Endothelial cell of umbilical vein (primary cell): ENCODE measurements at regions not wholly inside any gene's neighbourhood (a gene's known extent, or its start where the extent isn't known, plus 50 kb on each side); places are given as distances from the start of the nearest gene placed in this dataset.

Source experiments
- BruUV-seq: library from RNA; stranded (reverse); fragments of 400-500 nt; replicated peaks from 2 replicates; lab custom pipeline; 2021; lab: Mats Ljungman, UMichigan
- CTCF ChIA-PET: fragments of 300-600, 350-600 bp; sonication (Branson Sonifier 250); formaldehyde crosslinking; loops from one replicate; lab custom pipeline; 2021; ENCODE audit warnings: antibody characterized with exemption, inconsistent platforms; lab: Charles Lee
- POLR2A ChIA-PET: fragments of 300-600, 350-600 bp; sonication (Branson Sonifier 250); formaldehyde crosslinking; loops from one replicate; lab custom pipeline; 2021; ENCODE audit warnings: antibody characterized with exemption, inconsistent platforms; lab: Charles Lee
- DNase-seq: peaks from one replicate; pipeline ENCODE4 v3.0.0-alpha.2; 2011; ENCODE audit warnings: low read depth, low spot score
- FAIRE-seq: peaks from 2 replicates; lab custom pipeline; 2011; peaks lifted over from hg19 to GRCh38; lab: Jason Lieb, UNC
- H2AFZ ChIP-seq: 2 replicates; pipeline ENCODE4 v1.6.0; 2012; ENCODE audit warnings: low read depth, low read length, control low read depth, inconsistent platforms
- H3K27ac ChIP-seq: 2 replicates; pipeline ENCODE4 v1.5.1; 2011; ENCODE audit warnings: low read depth, mild to moderate bottlenecking, control low read depth, low read length, moderate library complexity; ENCODE audit not compliant: insufficient read depth
- H3K27me3 ChIP-seq, 2 experiments: 2 replicates each; pipeline versions ENCODE4 v1.6.0 to v1.6.1; 2011; ENCODE audit warnings: low read length in 2 of 2, mixed read lengths in 1 of 2; ENCODE audit not compliant: control insufficient read depth in 2 of 2, insufficient read depth in 2 of 2
- H3K36me3 ChIP-seq, 2 experiments: 2 replicates in 1 of 2; 3 replicates in 1 of 2; pipeline ENCODE4 v1.5.1; 2011; ENCODE audit warnings: low read length in 2 of 2, mild to moderate bottlenecking in 1 of 2, moderate library complexity in 1 of 2; ENCODE audit not compliant: control insufficient read depth in 2 of 2, insufficient read depth in 2 of 2; ENCODE audit errors: extremely low read depth in 1 of 2
- H3K4me1 ChIP-seq: 3 replicates; pipeline ENCODE4 v1.5.1; 2011; ENCODE audit warnings: mild to moderate bottlenecking, low read length; ENCODE audit not compliant: control insufficient read depth, insufficient read depth; ENCODE audit errors: extremely low read depth
- H3K4me2 ChIP-seq: 2 replicates; pipeline ENCODE4 v1.6.1; 2011; ENCODE audit warnings: low read length, control low read depth, mixed read lengths; ENCODE audit not compliant: insufficient read depth
- H3K4me3 ChIP-seq, 3 experiments: fragments of 200-600 bp in 1 of 3; sonication (generic), shearing (Covaris generic) in 1 of 3; replicated peaks in 1 of 3; 2 replicates each; pipeline ENCODE4 v1.5.1; 2011 to 2016; ENCODE audit warnings: control low read depth in 3 of 3, low read length in 3 of 3, mild to moderate bottlenecking in 2 of 3, inconsistent platforms in 1 of 3, low read depth in 1 of 3, moderate library complexity in 1 of 3; ENCODE audit not compliant: insufficient read depth in 1 of 3
- H3K79me2 ChIP-seq: 2 replicates; pipeline ENCODE4 v1.6.0; 2012; ENCODE audit warnings: low read length, inconsistent platforms; ENCODE audit not compliant: control insufficient read depth, insufficient read depth
- H3K9ac ChIP-seq: replicated peaks from 2 replicates; pipeline ENCODE3; 2011; ENCODE audit warnings: low read length, control low read depth; ENCODE audit not compliant: insufficient read depth; ENCODE audit errors: extremely low read depth
- H3K9me1 ChIP-seq: replicated peaks from 3 replicates; pipeline ENCODE4 v1.6.0; 2011; ENCODE audit warnings: mild to moderate bottlenecking, low read length; ENCODE audit not compliant: control insufficient read depth, insufficient read depth; ENCODE audit errors: extremely low read depth
- H3K9me3 ChIP-seq: replicated peaks from 2 replicates; pipeline ENCODE4 v1.5.1; 2012; ENCODE audit warnings: low read length, inconsistent platforms; ENCODE audit not compliant: control insufficient read depth, insufficient read depth
- H4K20me1 ChIP-seq: replicated peaks from 2 replicates; pipeline ENCODE3; 2011; ENCODE audit warnings: mild to moderate bottlenecking, low read length; ENCODE audit not compliant: control insufficient read depth, insufficient read depth; ENCODE audit errors: extremely low read depth
- CTCF ChIP-seq, 2 donors: IDR thresholded peaks; 1 replicate in 1 of 2; 2 replicates in 1 of 2; pipeline ENCODE4 v1.5.1; 2011; ENCODE audit warnings: low read length in 2 of 2, mild to moderate bottlenecking in 2 of 2, moderate library complexity in 2 of 2, control low read depth in 1 of 2, inconsistent platforms in 1 of 2, low read depth in 1 of 2; ENCODE audit not compliant: insufficient read depth in 1 of 2; ENCODE audit errors: extremely low read depth in 1 of 2
- EZH2 ChIP-seq: IDR thresholded peaks from 2 replicates; pipeline ENCODE4 v1.6.1; 2012; ENCODE audit warnings: borderline replicate concordance, low read depth, mild to moderate bottlenecking, moderate library complexity, low read length, inconsistent platforms; ENCODE audit not compliant: severe bottlenecking
- FOS ChIP-seq: IDR thresholded peaks from 2 replicates; pipeline ENCODE4 v1.6.1; 2011; ENCODE audit warnings: mild to moderate bottlenecking, low read length, moderate library complexity, borderline replicate concordance; ENCODE audit not compliant: insufficient read depth
- GATA2 ChIP-seq: IDR thresholded peaks from 2 replicates; pipeline ENCODE4 v1.7.0; 2011; ENCODE audit warnings: low read depth, mild to moderate bottlenecking, moderate library complexity, mixed read lengths, low read length; ENCODE audit not compliant: insufficient read length, insufficient read depth
- JUN ChIP-seq: IDR thresholded peaks from 2 replicates; pipeline ENCODE4 v1.6.1; 2011; ENCODE audit warnings: borderline replicate concordance, low read depth; ENCODE audit not compliant: insufficient read length, insufficient read depth
- MYC ChIP-seq: IDR thresholded peaks from one replicate; pipeline ENCODE4 v1.6.1; 2011; ENCODE audit warnings: mild to moderate bottlenecking, low read depth, low read length
- POLR2A ChIP-seq: IDR thresholded peaks from 2 replicates; pipeline ENCODE4 v1.6.1; 2012; ENCODE audit warnings: low read depth, mild to moderate bottlenecking, control low read depth, low read length
- POLR2AphosphoS5 ChIP-seq: IDR thresholded peaks from 2 replicates; pipeline ENCODE4 v1.6.1; 2012; ENCODE audit warnings: low read depth, mild to moderate bottlenecking, control low read depth, low read length, moderate library complexity; ENCODE audit not compliant: insufficient read depth
- dilution Hi-C: fragments of 300-500 bp; cut with MboI; formaldehyde crosslinking; loops from one replicate; pipeline ENCODE4 v1.15.0; 2019; ENCODE audit warnings: low sequenced_read_pairs; ENCODE audit not compliant: extremely low pct_ligation_motif_present
- intact Hi-C: fragments of 100-400 bp; cut with micrococcal nuclease; formaldehyde crosslinking; loops from one replicate; pipeline ENCODE4 v1.10.0; 2022
- TF ChIP-seq, protein P1 (sequence below): IDR thresholded peaks from 2 replicates; pipeline ENCODE4 v1.6.1; 2011; ENCODE audit not compliant: insufficient read depth, insufficient read length

GRCh38 chr13:72523049-72523448 is 204.4 kb downstream of the MZT1 start:
- DNase-seq = no peak
- H3K4me2 ChIP-seq = no peak overlapping the region
- H3K4me1 ChIP-seq = no peaks in the 10 kb centered on the region
- dilution Hi-C loops (no loop called here), intact Hi-C loops (no loop called here)
- H3K79me2 ChIP-seq = no peaks in the 10 kb centered on the region
- CTCF ChIA-PET = no interaction called here
- POLR2A ChIA-PET = interaction anchor here (0.6 kb wide), 1 partner anchor 1973 kb away, joined by 3 read pairs; no protein-coding TSS in a partner anchor
- no peak overlapping the region for H3K4me3 ChIP-seq
- H3K9me1 ChIP-seq = no peaks in the 10 kb centered on the region
- no peak for TF ChIP-seq CTCF (IDR thresholded peaks at IDR 0.05; ENCODE audit: extremely low read depth in 1 of 2, insufficient read depth in 1 of 2, low read depth in 1 of 2, low read length in 2 of 2)
- TF ChIP-seq POLR2A = no peak
- no peak for TF ChIP-seq GATA2
- TF ChIP-seq POLR2AphosphoS5 = no peak
- TF ChIP-seq EZH2 = no peak
- no peak for TF ChIP-seq JUN
- no peak for TF ChIP-seq MYC
- no peak for TF ChIP-seq FOS
- TF ChIP-seq, protein P1, sequence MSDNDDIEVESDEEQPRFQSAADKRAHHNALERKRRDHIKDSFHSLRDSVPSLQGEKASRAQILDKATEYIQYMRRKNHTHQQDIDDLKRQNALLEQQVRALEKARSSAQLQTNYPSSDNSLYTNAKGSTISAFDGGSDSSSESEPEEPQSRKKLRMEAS = no peak
- H3K9ac ChIP-seq = no peak overlapping the region
- peaks cover 3 to 4% of the 10 kb centered on the region in 2 experiments for H3K27me3 ChIP-seq
- H3K9me3 ChIP-seq = no peaks in the 10 kb centered on the region
- H3K36me3 ChIP-seq = no peaks in the 10 kb centered on the region
- no peak overlapping the region for H2AFZ ChIP-seq
- FAIRE-seq = no peak
- BruUV-seq = no TSS peak
- H4K20me1 ChIP-seq = no peaks in the 10 kb centered on the region
- no peak overlapping the region for H3K27ac ChIP-seq
